Fibroblast of skin of left quadriceps (primary cell): ENCODE measurements at regions not wholly inside any gene's neighbourhood (a gene's known extent, or its start where the extent isn't known, plus 50 kb on each side); places are given as distances from the start of the nearest gene placed in this dataset.
"Not testable (repeated sequence)": the region's sequence is repeated elsewhere in the genome, so short reads cannot be mapped to it uniquely, and the experiment has no call there.

Source experiments
- DNase-seq, 2 experiments: peaks; one replicate each; pipeline ENCODE4 v3.0.0-alpha.2; 2013; ENCODE audit warnings: low read depth in 2 of 2

DNA sequence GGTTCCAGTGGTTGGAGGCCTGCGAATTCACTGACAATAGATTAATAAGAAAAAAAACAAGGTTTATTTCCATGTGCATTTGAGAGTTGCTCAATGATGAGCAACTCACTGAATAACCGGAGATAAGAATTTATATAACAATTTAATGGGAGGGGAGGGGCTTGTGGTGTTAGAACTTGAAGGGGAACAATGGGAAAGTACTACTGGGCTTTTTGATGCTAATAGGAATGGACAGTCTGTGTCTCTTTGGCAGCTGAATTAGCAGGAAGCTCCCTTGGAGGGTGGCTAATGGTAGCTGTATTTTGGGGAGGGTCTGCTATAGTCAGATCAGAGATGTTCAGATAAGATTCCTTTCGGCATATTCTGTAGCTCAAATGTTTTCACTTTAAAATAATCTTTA lies 62.4 kb upstream of the GMDS start:
- DNase-seq: no peak

GRCh38 chr6:2305951-2306350 lies 60.5 kb upstream of the GMDS start:
- DNase-seq: no peak

- DNase-seq: not testable (repeated sequence)
These were observed 57.1 kb upstream of the GMDS start for GRCh38 chr6:2302482-2302881.

GRCh38 chr6:2296781-2297180 lies 51.4 kb upstream of the GMDS start:
- no peak for DNase-seq
